ENCODE measurements at regions not wholly inside any gene's neighbourhood (a gene's known extent, or its start where the extent isn't known, plus 50 kb on each side); places are given as distances from the start of the nearest gene placed in this dataset.

DNA sequence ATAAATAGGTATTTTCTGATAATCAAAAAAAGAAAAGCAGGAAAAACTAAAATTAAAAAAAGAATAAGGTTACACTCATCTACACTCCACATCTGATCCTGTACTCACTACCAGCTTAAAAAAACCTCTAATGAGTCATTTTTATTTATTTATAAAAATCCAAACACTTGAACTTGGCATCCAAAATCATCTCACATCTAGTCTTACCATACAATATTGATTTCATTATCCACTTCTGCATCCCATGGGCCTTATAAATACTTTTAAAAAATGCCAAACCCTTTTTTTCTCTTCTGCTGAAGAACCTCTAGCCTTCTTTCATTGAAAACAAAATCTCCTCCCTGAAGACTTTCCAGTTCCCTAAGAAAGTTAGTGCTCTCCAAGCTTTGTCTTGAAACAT is 109.7 kb downstream of the TMTC3 start:
- no peaks in the 10 kb centered on the region for H3K27me3 ChIP-seq (ENCODE audit: control insufficient read depth, insufficient read depth, low read length)
- no peak overlapping the region for H3K4me3 ChIP-seq (ENCODE audit: low read length)
- no peak for DNase-seq (ENCODE audit: low read depth, low spot score)
- no peaks in the 10 kb centered on the region for H3K4me1 ChIP-seq (ENCODE audit: control insufficient read depth, insufficient read depth, low read length)
- H3K27ac ChIP-seq (ENCODE audit: low read length) = no peak overlapping the region
- H3K36me3 ChIP-seq (ENCODE audit: control insufficient read depth, insufficient read depth, low read length) = no peaks in the 10 kb centered on the region
- H3K9me3 ChIP-seq (ENCODE audit: control insufficient read depth, insufficient read depth, low read length) = no peaks in the 10 kb centered on the region

DNA sequence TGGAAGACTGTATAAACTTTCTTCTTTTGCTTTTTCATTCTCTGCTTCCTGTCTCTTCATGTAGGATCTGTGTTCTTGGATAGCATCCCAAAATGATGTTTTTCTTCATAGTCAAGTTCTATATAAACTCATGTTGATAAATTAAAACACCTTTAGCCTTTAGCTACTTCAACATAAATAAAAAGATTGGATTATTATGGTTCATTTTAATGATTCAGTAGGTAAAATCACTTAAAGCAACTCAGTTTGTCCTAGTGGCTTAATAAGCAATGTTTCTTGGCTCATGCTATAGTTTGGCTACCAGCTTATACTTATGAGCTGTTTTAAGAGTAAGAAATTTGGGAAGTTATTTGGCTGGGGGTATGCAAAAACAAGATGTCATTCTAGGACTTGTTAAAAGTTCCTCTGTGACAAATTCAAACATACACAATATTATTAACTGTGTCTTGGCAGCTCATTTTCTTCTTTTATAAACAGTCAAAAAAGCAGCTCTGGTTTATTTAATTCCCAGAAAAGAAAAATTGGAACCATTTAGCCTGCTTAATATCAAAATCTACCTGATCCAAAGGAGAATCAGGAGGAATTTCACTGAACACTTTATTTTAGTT is 111.4 kb downstream of the TMTC3 start:
- no peak for DNase-seq (ENCODE audit: low read depth, low spot score)
- no peaks in the 10 kb centered on the region for H3K9me3 ChIP-seq (ENCODE audit: control insufficient read depth, insufficient read depth, low read length)
- no peak overlapping the region for H3K27ac ChIP-seq (ENCODE audit: low read length)
- no peaks in the 10 kb centered on the region for H3K4me1 ChIP-seq (ENCODE audit: control insufficient read depth, insufficient read depth, low read length)
- H3K36me3 ChIP-seq (ENCODE audit: control insufficient read depth, insufficient read depth, low read length) = no peaks in the 10 kb centered on the region
- no peak overlapping the region for H3K4me3 ChIP-seq (ENCODE audit: low read length)
- H3K27me3 ChIP-seq (ENCODE audit: control insufficient read depth, insufficient read depth, low read length) = no peaks in the 10 kb centered on the region

DNA sequence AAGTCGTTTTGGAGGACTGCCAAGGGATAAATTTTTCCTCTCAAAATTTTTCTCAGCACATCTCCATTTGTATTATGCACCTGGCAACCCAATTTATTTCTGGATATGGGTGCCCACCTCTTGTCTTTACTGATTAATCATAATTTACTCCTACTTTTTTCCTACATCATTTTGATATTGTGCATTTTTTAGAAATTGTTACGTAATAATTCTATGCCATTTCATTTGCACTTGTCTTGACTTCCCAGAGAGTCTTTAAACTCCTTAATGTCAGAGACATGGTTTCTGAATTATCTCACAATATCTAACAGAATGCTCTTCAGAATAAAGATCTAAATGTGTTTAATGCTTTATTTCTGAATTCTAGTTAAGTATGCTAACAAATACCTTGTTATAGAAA is 113.1 kb downstream of the TMTC3 start:
- no peak overlapping the region for H3K4me3 ChIP-seq (ENCODE audit: low read length)
- no peak for DNase-seq (ENCODE audit: low read depth, low spot score)
- H3K27me3 ChIP-seq (ENCODE audit: control insufficient read depth, insufficient read depth, low read length) = no peaks in the 10 kb centered on the region
- H3K36me3 ChIP-seq (ENCODE audit: control insufficient read depth, insufficient read depth, low read length) = no peaks in the 10 kb centered on the region
- 100% methylated on average over 1 of the region's 2 CpGs for WGBS (ENCODE audit: insufficient coverage, insufficient read length)
- H3K9me3 ChIP-seq (ENCODE audit: control insufficient read depth, insufficient read depth, low read length) = no peaks in the 10 kb centered on the region
- no peaks in the 10 kb centered on the region for H3K4me1 ChIP-seq (ENCODE audit: control insufficient read depth, insufficient read depth, low read length)
- no peak overlapping the region for H3K27ac ChIP-seq (ENCODE audit: low read length)

DNA sequence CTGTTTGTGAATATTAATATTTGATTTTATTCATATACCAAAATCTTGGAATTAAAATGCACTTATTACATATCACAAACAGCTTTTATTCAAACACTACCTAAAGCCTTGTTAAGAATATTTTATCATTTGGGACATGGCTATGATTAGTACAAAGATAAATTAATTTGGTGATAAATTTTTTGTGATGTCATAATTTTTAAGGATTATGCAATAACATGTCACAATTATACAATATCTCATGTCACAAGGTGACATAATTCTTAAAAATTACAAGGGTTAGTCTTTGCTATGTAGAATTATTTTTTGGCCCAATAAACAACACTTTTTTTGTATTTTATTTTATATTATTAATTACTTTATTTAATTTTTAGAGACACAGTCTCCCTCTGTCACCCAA is 113.7 kb downstream of the TMTC3 start:
- no peak for DNase-seq (ENCODE audit: low read depth, low spot score)
- Histone ChIP-seq H3K27ac (ENCODE audit: low read length) (no peak overlapping the region), H3K9me3 (ENCODE audit: control insufficient read depth, insufficient read depth, low read length) (no peaks in the 10 kb centered on the region), H3K27me3 (ENCODE audit: control insufficient read depth, insufficient read depth, low read length) (no peaks in the 10 kb centered on the region), H3K36me3 (ENCODE audit: control insufficient read depth, insufficient read depth, low read length) (no peaks in the 10 kb centered on the region), H3K4me3 (ENCODE audit: low read length) (no peak overlapping the region), H3K4me1 (ENCODE audit: control insufficient read depth, insufficient read depth, low read length) (no peaks in the 10 kb centered on the region)

DNA sequence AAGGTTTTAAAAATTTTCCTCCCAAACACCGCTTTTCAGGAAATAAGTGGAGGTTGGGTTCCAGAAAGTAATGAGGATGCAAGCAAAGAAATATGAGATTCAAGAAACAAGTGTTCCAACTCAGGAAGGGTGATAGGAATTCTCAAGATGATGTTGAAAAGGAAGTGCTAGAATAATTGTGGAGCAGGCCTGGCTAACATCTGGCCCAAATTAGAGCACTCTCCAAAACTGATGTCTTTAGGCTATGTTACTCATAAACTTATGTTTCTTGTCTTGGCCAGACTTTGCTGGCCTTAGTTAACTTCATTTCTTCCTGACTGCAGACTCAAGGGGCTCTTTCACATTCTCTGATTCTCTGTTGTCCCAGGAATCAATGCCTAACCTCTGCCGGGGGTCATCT is 116.3 kb downstream of the TMTC3 start:
- DNase-seq (ENCODE audit: low read depth, low spot score) = no peak
- Histone ChIP-seq H3K27ac (ENCODE audit: low read length) (no peak overlapping the region), H3K4me1 (ENCODE audit: control insufficient read depth, insufficient read depth, low read length) (no peaks in the 10 kb centered on the region), H3K27me3 (ENCODE audit: control insufficient read depth, insufficient read depth, low read length) (no peaks in the 10 kb centered on the region), H3K36me3 (ENCODE audit: control insufficient read depth, insufficient read depth, low read length) (no peaks in the 10 kb centered on the region), H3K4me3 (ENCODE audit: low read length) (no peak overlapping the region), H3K9me3 (ENCODE audit: control insufficient read depth, insufficient read depth, low read length) (no peaks in the 10 kb centered on the region)
- no CpG with 5 or more reads among the region's 2 CpGs for WGBS (ENCODE audit: insufficient coverage, insufficient read length)

DNA sequence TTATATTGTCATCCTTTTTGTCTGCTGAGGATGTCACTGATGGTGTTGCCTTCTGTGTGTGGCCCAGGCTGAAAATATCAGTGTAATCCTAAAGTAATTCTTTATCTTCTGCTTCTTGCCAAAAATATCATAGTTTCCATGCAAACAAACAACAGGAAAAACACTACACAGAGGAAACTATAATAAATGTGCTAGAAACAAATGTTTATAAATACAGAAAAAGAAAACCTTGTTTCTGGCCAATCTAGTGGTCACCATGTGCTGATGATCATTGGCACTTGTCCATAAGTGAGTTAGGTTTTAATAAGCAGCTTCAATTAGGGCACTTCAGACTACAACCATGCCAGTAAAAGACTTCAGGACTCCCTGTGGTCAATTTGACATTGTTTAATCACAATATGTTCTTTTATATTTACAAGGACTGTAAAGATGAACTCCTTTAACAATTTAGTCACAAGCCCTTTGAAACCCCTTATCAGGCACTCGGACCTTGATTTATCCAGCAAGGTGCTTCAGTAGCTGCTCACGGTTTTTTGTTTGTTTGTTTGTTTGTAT is 124.8 kb downstream of the TMTC3 start:
- Histone ChIP-seq H3K4me3 (ENCODE audit: low read length) (no peak overlapping the region), H3K27me3 (ENCODE audit: control insufficient read depth, insufficient read depth, low read length) (no peaks in the 10 kb centered on the region), H3K27ac (ENCODE audit: low read length) (no peak overlapping the region), H3K9me3 (ENCODE audit: control insufficient read depth, insufficient read depth, low read length) (no peaks in the 10 kb centered on the region), H3K4me1 (ENCODE audit: control insufficient read depth, insufficient read depth, low read length) (no peaks in the 10 kb centered on the region), H3K36me3 (ENCODE audit: control insufficient read depth, insufficient read depth, low read length) (no peaks in the 10 kb centered on the region)
- no CpG with 5 or more reads among the region's 2 CpGs for WGBS (ENCODE audit: insufficient coverage, insufficient read length)
- DNase-seq (ENCODE audit: low read depth, low spot score) = no peak

DNA sequence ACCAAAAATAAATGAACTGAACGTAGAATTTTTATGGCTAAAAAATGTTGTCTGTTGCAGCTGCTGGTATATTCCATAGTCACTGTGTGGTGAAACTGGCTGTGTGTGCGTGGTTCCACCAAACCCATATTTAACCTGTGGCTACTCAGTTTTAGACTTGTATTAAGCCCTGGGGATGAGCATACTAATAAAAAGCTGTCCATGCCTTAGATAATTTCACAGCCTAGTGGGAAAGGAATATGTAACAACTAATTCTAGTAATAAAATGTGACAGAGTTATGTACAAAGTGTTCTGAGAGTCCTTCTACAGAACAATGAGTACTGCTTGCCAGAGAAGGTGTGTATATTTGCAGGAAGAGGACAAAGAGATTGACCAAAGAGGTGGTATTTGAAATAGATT is 125.5 kb downstream of the TMTC3 start:
- Histone ChIP-seq H3K36me3 (ENCODE audit: control insufficient read depth, insufficient read depth, low read length) (no peaks in the 10 kb centered on the region), H3K9me3 (ENCODE audit: control insufficient read depth, insufficient read depth, low read length) (no peaks in the 10 kb centered on the region), H3K27ac (ENCODE audit: low read length) (no peak overlapping the region), H3K4me3 (ENCODE audit: low read length) (no peak overlapping the region), H3K27me3 (ENCODE audit: control insufficient read depth, insufficient read depth, low read length) (no peaks in the 10 kb centered on the region), H3K4me1 (ENCODE audit: control insufficient read depth, insufficient read depth, low read length) (no peaks in the 10 kb centered on the region)
- WGBS (ENCODE audit: insufficient coverage, insufficient read length) = no CpG with 5 or more reads among the region's 2 CpGs
- DNase-seq (ENCODE audit: low read depth, low spot score) = no peak

DNA sequence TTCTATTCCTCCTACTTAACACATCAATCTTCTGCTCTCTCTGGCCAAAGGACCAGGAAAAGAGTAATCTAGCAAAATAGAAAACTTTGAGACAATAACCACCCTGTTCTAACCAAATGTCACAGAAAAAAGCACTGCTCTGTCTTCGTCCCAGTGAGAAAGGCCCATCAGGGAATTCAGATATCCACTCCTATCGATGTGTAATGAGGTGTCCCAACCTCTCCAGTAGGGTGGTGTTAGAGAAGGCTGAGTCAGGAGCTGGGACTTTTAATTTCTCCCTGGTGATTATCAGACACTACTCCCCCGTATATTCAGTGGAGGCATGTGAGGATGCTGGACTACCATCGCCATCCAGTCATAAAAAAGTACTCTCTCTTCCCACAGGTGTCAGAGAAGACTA is 130.3 kb downstream of the TMTC3 start:
- H3K27ac ChIP-seq (ENCODE audit: low read length) = no peak overlapping the region
- no CpG with 5 or more reads among the region's 4 CpGs for WGBS (ENCODE audit: insufficient coverage, insufficient read length)
- no peak for DNase-seq (ENCODE audit: low read depth, low spot score)
- H3K36me3 ChIP-seq (ENCODE audit: control insufficient read depth, insufficient read depth, low read length) = no peaks in the 10 kb centered on the region
- H3K4me1 ChIP-seq (ENCODE audit: control insufficient read depth, insufficient read depth, low read length) = no peaks in the 10 kb centered on the region
- H3K27me3 ChIP-seq (ENCODE audit: control insufficient read depth, insufficient read depth, low read length) = no peaks in the 10 kb centered on the region
- H3K9me3 ChIP-seq (ENCODE audit: control insufficient read depth, insufficient read depth, low read length) = no peaks in the 10 kb centered on the region
- no peak overlapping the region for H3K4me3 ChIP-seq (ENCODE audit: low read length)

DNA sequence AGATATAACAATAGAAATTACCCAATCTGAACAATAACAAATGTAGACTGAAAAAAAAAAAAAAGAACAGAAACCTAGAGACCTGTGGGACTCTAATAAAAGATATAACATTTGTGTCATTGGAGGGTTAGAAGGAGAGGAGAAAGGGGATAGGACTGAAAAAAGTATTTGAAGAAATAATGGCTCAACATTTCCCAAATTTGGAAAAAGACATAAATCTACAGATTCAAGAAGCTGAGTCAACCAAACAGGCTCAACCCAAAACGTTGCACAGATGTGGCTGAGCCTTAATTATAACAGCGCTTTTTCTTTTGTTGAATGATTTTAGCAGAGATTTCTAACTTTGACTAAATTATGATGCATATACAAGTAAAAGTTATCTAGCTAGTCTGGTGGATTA is 131.3 kb downstream of the TMTC3 start:
- Histone ChIP-seq H3K4me1 (ENCODE audit: control insufficient read depth, insufficient read depth, low read length) (no peaks in the 10 kb centered on the region), H3K36me3 (ENCODE audit: control insufficient read depth, insufficient read depth, low read length) (no peaks in the 10 kb centered on the region), H3K9me3 (ENCODE audit: control insufficient read depth, insufficient read depth, low read length) (no peaks in the 10 kb centered on the region), H3K27ac (ENCODE audit: low read length) (no peak overlapping the region), H3K27me3 (ENCODE audit: control insufficient read depth, insufficient read depth, low read length) (no peaks in the 10 kb centered on the region), H3K4me3 (ENCODE audit: low read length) (no peak overlapping the region)
- no CpG with 5 or more reads among the region's 2 CpGs for whole genome bisulfite sequencing (ENCODE audit: insufficient coverage, insufficient read length)
- no peak for DNase-seq (ENCODE audit: low read depth, low spot score)

DNA sequence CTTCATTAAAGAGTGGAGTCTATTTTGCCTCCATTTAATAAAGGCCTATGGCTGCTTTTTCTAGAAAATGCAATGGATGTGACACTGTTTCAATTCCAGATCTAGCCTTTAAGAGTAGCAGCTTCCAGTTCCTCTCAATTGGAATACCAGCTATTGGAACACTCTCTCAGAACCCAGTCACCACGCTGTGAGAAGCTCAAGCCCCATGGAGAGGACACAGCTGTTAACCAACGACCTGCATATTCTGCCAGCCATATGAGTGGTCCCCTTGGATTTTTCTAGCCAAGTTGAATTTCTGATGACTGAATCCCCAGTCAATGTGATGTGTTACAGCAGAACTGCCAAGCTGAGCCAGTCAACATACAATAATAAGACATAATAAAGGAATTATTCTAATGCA is 131.8 kb downstream of the TMTC3 start:
- WGBS (ENCODE audit: insufficient coverage, insufficient read length) = no CpG with 5 or more reads among the region's 2 CpGs
- no peaks in the 10 kb centered on the region for H3K27me3 ChIP-seq (ENCODE audit: control insufficient read depth, insufficient read depth, low read length)

DNA sequence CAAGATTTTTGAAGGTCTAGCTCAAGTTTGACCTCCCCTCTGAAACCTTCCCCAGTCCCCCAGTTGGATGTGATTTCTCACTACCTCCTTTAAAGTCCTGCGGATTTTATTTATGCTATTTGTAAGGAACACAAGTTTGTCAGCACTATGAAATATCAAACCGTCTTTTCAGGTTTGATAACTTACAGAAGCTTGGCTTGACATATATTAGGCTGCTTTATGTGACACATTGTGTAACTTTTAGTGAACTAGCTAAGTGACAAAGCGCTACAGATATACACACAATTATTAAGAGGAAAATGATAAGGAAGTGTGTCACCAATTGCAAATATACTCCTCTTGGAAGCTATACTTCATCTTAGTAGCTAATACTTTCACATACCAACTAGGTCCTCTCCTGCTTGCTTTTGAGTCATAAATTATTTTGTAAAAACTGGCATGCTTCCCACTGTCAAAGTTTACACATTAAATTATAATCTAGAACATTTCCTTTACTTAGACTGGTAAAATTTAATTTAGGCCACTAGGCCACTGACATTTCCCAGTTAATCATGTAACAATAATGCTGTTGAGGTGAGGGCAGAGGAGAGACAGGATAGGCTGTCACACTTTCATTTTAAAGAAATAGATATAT is 149.5 kb downstream of the TMTC3 start:
- H3K4me1 ChIP-seq (ENCODE audit: control insufficient read depth, insufficient read depth, low read length) = no peaks in the 10 kb centered on the region
- no peaks in the 10 kb centered on the region for H3K36me3 ChIP-seq (ENCODE audit: control insufficient read depth, insufficient read depth, low read length)
- no peak overlapping the region for H3K4me3 ChIP-seq (ENCODE audit: low read length)
- no peaks in the 10 kb centered on the region for H3K27me3 ChIP-seq (ENCODE audit: control insufficient read depth, insufficient read depth, low read length)
- no peaks in the 10 kb centered on the region for H3K9me3 ChIP-seq (ENCODE audit: control insufficient read depth, insufficient read depth, low read length)
- WGBS (ENCODE audit: insufficient coverage, insufficient read length) = no CpG with 5 or more reads among the region's 3 CpGs
- H3K27ac ChIP-seq (ENCODE audit: low read length) = no peak overlapping the region
- DNase-seq (ENCODE audit: low read depth, low spot score) = no peak

More for the DNA sequence above, 131.8 kb downstream of the TMTC3 start:
- Histone ChIP-seq H3K36me3 (ENCODE audit: control insufficient read depth, insufficient read depth, low read length) (no peaks in the 10 kb centered on the region), H3K27ac (ENCODE audit: low read length) (no peak overlapping the region), H3K4me1 (ENCODE audit: control insufficient read depth, insufficient read depth, low read length) (no peaks in the 10 kb centered on the region), H3K9me3 (ENCODE audit: control insufficient read depth, insufficient read depth, low read length) (no peaks in the 10 kb centered on the region), H3K4me3 (ENCODE audit: low read length) (no peak overlapping the region)
- no peak for DNase-seq (ENCODE audit: low read depth, low spot score)
